ENCODE measurements at regions not wholly inside any gene's neighbourhood (a gene's known extent, or its start where the extent isn't known, plus 50 kb on each side); places are given as distances from the start of the nearest gene placed in this dataset.

GRCh38 chr9:107397076-107398044, 92.2 kb downstream of the KLF4 start:
- no peak overlapping the region for H3K4me3 ChIP-seq
- no peak overlapping the region for H3K27ac ChIP-seq
- no peaks in the 10 kb centered on the region for H3K9me3 ChIP-seq (replicated peaks)
- H3K4me1 ChIP-seq (replicated peaks), result peaks cover 11% of the 10 kb centered on the region
- no peaks in the 10 kb centered on the region for H3K27me3 ChIP-seq (replicated peaks)
- DNase-seq (ENCODE audit: low read depth in 1 of 2, low spot score in 2 of 2), result peak in 1 of 2 experiments; percentile 40
- H3K36me3 ChIP-seq, result no peaks in the 10 kb centered on the region

GRCh38 chr9:107394264-107394663, 95.3 kb downstream of the KLF4 start:
- Histone ChIP-seq H3K4me1 (replicated peaks) (peaks cover 11% of the 10 kb centered on the region), H3K4me3 (no peak overlapping the region), H3K36me3 (no peaks in the 10 kb centered on the region), H3K27me3 (replicated peaks) (no peaks in the 10 kb centered on the region), H3K9me3 (replicated peaks) (no peaks in the 10 kb centered on the region), H3K27ac (no peak overlapping the region)
- no peak for DNase-seq (ENCODE audit: low read depth in 1 of 2, low spot score in 2 of 2)

DNA sequence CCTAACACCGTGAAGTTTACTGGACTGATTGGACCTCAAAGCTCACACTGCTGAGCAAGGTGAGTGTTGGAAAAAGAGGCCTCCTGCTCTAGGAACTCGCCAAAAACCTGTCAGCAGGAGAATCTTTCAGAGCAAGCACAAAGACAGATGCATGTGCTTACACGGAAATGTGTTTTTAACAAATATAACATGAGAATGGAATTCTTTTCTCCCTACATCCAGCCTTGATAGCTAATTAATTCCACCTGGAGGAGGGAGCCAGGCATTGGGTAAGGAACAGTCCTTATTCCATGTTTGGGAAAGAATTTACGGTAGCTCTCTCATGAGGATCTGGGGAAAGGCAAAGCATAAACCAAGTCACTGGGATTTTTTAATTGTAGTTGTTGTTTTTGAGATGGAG, 98.8 kb downstream of the KLF4 start:
- Histone ChIP-seq H3K27ac (no peak overlapping the region), H3K9me3 (replicated peaks) (no peaks in the 10 kb centered on the region), H3K4me3 (no peak overlapping the region), H3K36me3 (no peaks in the 10 kb centered on the region), H3K4me1 (replicated peaks) (no peaks in the 10 kb centered on the region), H3K27me3 (replicated peaks) (no peaks in the 10 kb centered on the region)
- DNase-seq (ENCODE audit: low read depth in 1 of 2, low spot score in 2 of 2), result no peak

- H3K27me3 ChIP-seq (replicated peaks), result no peaks in the 10 kb centered on the region
- no peaks in the 10 kb centered on the region for H3K36me3 ChIP-seq
- H3K9me3 ChIP-seq (replicated peaks), result no peaks in the 10 kb centered on the region
- H3K4me1 ChIP-seq (replicated peaks), result no peaks in the 10 kb centered on the region
- DNase-seq (ENCODE audit: low read depth in 1 of 2, low spot score in 2 of 2), result no peak
- H3K27ac ChIP-seq, result no peak overlapping the region
- H3K4me3 ChIP-seq, result no peak overlapping the region
These were observed 99.3 kb downstream of the KLF4 start for GRCh38 chr9:107390279-107390678.

GRCh38 chr9:107389617-107390071, 99.9 kb downstream of the KLF4 start:
- Histone ChIP-seq H3K27me3 (replicated peaks) (no peaks in the 10 kb centered on the region), H3K36me3 (no peaks in the 10 kb centered on the region), H3K4me3 (no peak overlapping the region), H3K27ac (no peak overlapping the region), H3K4me1 (replicated peaks) (no peaks in the 10 kb centered on the region), H3K9me3 (replicated peaks) (no peaks in the 10 kb centered on the region)
- DNase-seq (ENCODE audit: low read depth in 1 of 2, low spot score in 2 of 2), result no peak

DNA sequence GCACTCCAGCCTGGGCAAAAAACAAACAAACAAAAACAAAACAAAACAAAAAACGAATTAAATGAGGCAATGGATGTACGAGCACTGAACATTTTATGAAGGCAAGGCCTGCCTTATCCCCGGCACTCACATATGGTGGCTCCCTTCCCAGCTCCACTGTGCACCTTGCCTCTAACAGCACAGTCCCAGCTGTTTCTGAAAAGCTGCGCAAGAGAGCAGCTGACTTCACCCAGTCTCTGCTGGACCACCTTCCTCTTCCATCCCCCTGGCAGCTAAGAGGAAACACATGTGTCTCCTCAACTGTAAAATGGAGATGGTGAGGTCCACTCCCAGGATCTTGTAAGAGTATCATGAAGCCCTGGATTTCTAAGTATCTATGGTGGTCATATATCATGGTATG, 100.7 kb downstream of the KLF4 start:
- no peak overlapping the region for H3K4me3 ChIP-seq
- no peaks in the 10 kb centered on the region for H3K9me3 ChIP-seq (replicated peaks)
- no peak for DNase-seq (ENCODE audit: low read depth in 1 of 2, low spot score in 2 of 2)
- no peaks in the 10 kb centered on the region for H3K27me3 ChIP-seq (replicated peaks)
- no peaks in the 10 kb centered on the region for H3K36me3 ChIP-seq
- H3K4me1 ChIP-seq (replicated peaks), result no peaks in the 10 kb centered on the region
- H3K27ac ChIP-seq, result no peak overlapping the region

DNA sequence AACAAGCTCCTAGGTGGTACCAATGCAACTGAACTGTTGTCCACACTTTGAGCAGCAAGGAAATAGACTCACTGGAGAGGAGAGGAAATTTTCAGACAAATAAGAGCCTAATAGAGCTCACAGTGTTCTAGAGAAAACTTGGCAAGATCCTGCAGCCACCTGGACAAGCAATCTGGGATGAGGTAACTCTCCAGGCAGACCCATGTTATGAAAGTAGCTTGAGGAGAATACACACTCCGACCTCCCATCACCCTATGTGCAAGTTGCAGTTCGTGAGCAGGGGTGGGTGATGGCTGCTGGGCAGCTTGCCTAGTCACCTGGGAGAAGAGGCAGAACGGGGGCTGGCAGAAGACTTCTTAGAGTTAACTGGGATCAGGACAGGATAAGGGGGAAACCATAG, 102.2 kb downstream of the KLF4 start:
- Histone ChIP-seq H3K4me3 (no peak overlapping the region), H3K36me3 (no peaks in the 10 kb centered on the region), H3K27ac (no peak overlapping the region), H3K4me1 (replicated peaks) (no peaks in the 10 kb centered on the region), H3K27me3 (replicated peaks) (no peaks in the 10 kb centered on the region), H3K9me3 (replicated peaks) (no peaks in the 10 kb centered on the region)
- DNase-seq (ENCODE audit: low read depth in 1 of 2, low spot score in 2 of 2), result no peak

GRCh38 chr9:107386396-107386795, 103.2 kb downstream of the KLF4 start:
- Histone ChIP-seq H3K27ac (no peak overlapping the region), H3K4me1 (replicated peaks) (no peaks in the 10 kb centered on the region), H3K4me3 (no peak overlapping the region), H3K9me3 (replicated peaks) (no peaks in the 10 kb centered on the region), H3K27me3 (replicated peaks) (no peaks in the 10 kb centered on the region), H3K36me3 (no peaks in the 10 kb centered on the region)
- DNase-seq (ENCODE audit: low read depth in 1 of 2, low spot score in 2 of 2), result no peak

All from SJSA1 (cell line).